ENCODE measurements at regions not wholly inside any gene's neighbourhood (a gene's known extent, or its start where the extent isn't known, plus 50 kb on each side); places are given as distances from the start of the nearest gene placed in this dataset.

DNA sequence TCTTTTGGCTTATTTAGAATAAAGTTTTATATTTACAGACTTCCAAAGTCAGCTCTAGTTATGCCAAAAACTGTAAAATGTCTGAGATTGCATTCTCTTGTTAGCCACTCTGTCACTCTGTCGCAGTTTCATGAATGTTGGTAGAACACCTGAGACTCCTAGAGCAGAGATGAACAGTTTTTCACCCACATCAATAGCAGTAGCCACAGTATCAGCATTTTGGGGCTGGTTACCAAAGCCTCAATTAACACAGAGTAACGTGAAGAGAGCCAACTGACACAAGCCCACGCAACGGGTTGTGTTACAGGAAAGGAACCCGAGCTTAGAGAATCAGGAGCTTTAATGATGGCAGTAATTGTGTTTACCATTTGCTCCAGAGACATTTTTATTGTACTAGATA, 443.0 kb upstream of the SLC39A10 start:
- TF ChIP-seq EMX1 (CRISPR knock-in tag; IDR thresholded peaks at IDR 0.05), result no peak
- TF ChIP-seq, protein P1, sequence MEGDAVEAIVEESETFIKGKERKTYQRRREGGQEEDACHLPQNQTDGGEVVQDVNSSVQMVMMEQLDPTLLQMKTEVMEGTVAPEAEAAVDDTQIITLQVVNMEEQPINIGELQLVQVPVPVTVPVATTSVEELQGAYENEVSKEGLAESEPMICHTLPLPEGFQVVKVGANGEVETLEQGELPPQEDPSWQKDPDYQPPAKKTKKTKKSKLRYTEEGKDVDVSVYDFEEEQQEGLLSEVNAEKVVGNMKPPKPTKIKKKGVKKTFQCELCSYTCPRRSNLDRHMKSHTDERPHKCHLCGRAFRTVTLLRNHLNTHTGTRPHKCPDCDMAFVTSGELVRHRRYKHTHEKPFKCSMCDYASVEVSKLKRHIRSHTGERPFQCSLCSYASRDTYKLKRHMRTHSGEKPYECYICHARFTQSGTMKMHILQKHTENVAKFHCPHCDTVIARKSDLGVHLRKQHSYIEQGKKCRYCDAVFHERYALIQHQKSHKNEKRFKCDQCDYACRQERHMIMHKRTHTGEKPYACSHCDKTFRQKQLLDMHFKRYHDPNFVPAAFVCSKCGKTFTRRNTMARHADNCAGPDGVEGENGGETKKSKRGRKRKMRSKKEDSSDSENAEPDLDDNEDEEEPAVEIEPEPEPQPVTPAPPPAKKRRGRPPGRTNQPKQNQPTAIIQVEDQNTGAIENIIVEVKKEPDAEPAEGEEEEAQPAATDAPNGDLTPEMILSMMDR (IDR thresholded peaks at IDR 0.05), result no peak
- TF ChIP-seq, protein P2, sequence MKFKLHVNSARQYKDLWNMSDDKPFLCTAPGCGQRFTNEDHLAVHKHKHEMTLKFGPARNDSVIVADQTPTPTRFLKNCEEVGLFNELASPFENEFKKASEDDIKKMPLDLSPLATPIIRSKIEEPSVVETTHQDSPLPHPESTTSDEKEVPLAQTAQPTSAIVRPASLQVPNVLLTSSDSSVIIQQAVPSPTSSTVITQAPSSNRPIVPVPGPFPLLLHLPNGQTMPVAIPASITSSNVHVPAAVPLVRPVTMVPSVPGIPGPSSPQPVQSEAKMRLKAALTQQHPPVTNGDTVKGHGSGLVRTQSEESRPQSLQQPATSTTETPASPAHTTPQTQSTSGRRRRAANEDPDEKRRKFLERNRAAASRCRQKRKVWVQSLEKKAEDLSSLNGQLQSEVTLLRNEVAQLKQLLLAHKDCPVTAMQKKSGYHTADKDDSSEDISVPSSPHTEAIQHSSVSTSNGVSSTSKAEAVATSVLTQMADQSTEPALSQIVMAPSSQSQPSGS (CRISPR knock-in tag; IDR thresholded peaks at IDR 0.05; ENCODE audit: borderline replicate concordance, low read depth), result no peak
- TF ChIP-seq ELF4 (CRISPR knock-in tag; IDR thresholded peaks at IDR 0.05; ENCODE audit: low read depth), result no peak
- TF ChIP-seq, protein P3, sequence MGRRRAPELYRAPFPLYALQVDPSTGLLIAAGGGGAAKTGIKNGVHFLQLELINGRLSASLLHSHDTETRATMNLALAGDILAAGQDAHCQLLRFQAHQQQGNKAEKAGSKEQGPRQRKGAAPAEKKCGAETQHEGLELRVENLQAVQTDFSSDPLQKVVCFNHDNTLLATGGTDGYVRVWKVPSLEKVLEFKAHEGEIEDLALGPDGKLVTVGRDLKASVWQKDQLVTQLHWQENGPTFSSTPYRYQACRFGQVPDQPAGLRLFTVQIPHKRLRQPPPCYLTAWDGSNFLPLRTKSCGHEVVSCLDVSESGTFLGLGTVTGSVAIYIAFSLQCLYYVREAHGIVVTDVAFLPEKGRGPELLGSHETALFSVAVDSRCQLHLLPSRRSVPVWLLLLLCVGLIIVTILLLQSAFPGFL (CRISPR knock-in tag; IDR thresholded peaks at IDR 0.05; ENCODE audit: borderline replicate concordance), result no peak
- no peak for TF ChIP-seq ZNF263 (CRISPR knock-in tag; IDR thresholded peaks at IDR 0.05; ENCODE audit: low read depth)
- no peak for TF ChIP-seq RELA (CRISPR knock-in tag; IDR thresholded peaks at IDR 0.05; ENCODE audit: borderline replicate concordance)
- TF ChIP-seq OVOL2 (CRISPR knock-in tag; IDR thresholded peaks at IDR 0.05; ENCODE audit: borderline replicate concordance), result no peak
- TF ChIP-seq ZNF671 (CRISPR knock-in tag; IDR thresholded peaks at IDR 0.05), result no peak
- TF ChIP-seq, protein P4, sequence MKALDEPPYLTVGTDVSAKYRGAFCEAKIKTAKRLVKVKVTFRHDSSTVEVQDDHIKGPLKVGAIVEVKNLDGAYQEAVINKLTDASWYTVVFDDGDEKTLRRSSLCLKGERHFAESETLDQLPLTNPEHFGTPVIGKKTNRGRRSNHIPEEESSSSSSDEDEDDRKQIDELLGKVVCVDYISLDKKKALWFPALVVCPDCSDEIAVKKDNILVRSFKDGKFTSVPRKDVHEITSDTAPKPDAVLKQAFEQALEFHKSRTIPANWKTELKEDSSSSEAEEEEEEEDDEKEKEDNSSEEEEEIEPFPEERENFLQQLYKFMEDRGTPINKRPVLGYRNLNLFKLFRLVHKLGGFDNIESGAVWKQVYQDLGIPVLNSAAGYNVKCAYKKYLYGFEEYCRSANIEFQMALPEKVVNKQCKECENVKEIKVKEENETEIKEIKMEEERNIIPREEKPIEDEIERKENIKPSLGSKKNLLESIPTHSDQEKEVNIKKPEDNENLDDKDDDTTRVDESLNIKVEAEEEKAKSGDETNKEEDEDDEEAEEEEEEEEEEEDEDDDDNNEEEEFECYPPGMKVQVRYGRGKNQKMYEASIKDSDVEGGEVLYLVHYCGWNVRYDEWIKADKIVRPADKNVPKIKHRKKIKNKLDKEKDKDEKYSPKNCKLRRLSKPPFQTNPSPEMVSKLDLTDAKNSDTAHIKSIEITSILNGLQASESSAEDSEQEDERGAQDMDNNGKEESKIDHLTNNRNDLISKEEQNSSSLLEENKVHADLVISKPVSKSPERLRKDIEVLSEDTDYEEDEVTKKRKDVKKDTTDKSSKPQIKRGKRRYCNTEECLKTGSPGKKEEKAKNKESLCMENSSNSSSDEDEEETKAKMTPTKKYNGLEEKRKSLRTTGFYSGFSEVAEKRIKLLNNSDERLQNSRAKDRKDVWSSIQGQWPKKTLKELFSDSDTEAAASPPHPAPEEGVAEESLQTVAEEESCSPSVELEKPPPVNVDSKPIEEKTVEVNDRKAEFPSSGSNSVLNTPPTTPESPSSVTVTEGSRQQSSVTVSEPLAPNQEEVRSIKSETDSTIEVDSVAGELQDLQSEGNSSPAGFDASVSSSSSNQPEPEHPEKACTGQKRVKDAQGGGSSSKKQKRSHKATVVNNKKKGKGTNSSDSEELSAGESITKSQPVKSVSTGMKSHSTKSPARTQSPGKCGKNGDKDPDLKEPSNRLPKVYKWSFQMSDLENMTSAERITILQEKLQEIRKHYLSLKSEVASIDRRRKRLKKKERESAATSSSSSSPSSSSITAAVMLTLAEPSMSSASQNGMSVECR (CRISPR knock-in tag; IDR thresholded peaks at IDR 0.05; ENCODE audit: borderline replicate concordance), result no peak

All from WTC11 (cell line).